HEK293 (cell line): ENCODE measurements at regions not wholly inside any gene's neighbourhood (a gene's known extent, or its start where the extent isn't known, plus 50 kb on each side); places are given as distances from the start of the nearest gene placed in this dataset.
A peak's percentile ranks its signal among the peaks of the same experiment; 100 is the strongest.

Experiments
- CTCF ChIA-PET: fragments of 350-600 bp; formaldehyde crosslinking; extraction: SDS; loops from one replicate; lab custom pipeline; 2021; ENCODE audit warnings: antibody characterized with exemption; lab: Yijun Ruan, JAX
- POLR2A ChIA-PET: fragments of 300-600 bp; formaldehyde crosslinking; extraction: SDS; loops from one replicate; lab custom pipeline; 2020; ENCODE audit warnings: antibody characterized with exemption, inconsistent platforms; lab: Yijun Ruan, JAX
- H3K27ac ChIP-seq: fragments of 200-500 bp; sonication (Bioruptor generic); 2 replicates; pipeline ENCODE4 v1.5.1; 2014; ENCODE audit warnings: low read depth, low read length, control low read depth, inconsistent platforms; ENCODE audit errors: extremely low read depth
- H3K36me3 ChIP-seq, 2 experiments: fragments of 200-500 bp in 1 of 2; sonication (Bioruptor generic) in 1 of 2; 1 replicate in 1 of 2; 2 replicates in 1 of 2; pipeline ENCODE4 v1.5.1; 2014 to 2017; ENCODE audit warnings: inconsistent platforms in 2 of 2, low read length in 2 of 2; ENCODE audit not compliant: control insufficient read depth in 2 of 2, insufficient read depth in 1 of 2
- H3K4me1 ChIP-seq: fragments of 200-500 bp; sonication (Bioruptor generic); 2 replicates; pipeline ENCODE4 v1.5.1; 2014; ENCODE audit warnings: mild to moderate bottlenecking, low read length, inconsistent platforms; ENCODE audit not compliant: control insufficient read depth, insufficient read depth
- H3K4me3 ChIP-seq: 2 replicates; pipeline ENCODE4 v1.5.1; 2011; ENCODE audit warnings: low read depth, mild to moderate bottlenecking, control low read depth, low read length, moderate library complexity
- H3K9me3 ChIP-seq: fragments of 200-500 bp; sonication (Bioruptor generic); 2 replicates; pipeline ENCODE4 v1.5.1; 2014; ENCODE audit warnings: low read depth, low read length, inconsistent platforms; ENCODE audit not compliant: control insufficient read depth, insufficient read depth
- EGR2 ChIP-seq: fragments of 450-650 bp; formaldehyde crosslinking; IDR thresholded peaks from 2 replicates; pipeline ENCODE4 v1.5.1; 2016; ENCODE audit warnings: low read depth, missing biosample characterization, missing genetic modification characterization
- GLI4 ChIP-seq: fragments of 450-650 bp; formaldehyde crosslinking; IDR thresholded peaks from 2 replicates; pipeline ENCODE4 v1.5.1; 2016; ENCODE audit warnings: missing biosample characterization, missing genetic modification characterization
- KLF10 ChIP-seq: fragments of 450-650 bp; IDR thresholded peaks from 2 replicates; pipeline ENCODE4 v1.5.1; 2018; ENCODE audit warnings: missing biosample characterization, mild to moderate bottlenecking, missing genetic modification characterization
- OSR2 ChIP-seq: fragments of 450-650 bp; formaldehyde crosslinking; IDR thresholded peaks from 2 replicates; pipeline ENCODE4 v1.5.1; 2016; ENCODE audit warnings: missing biosample characterization, missing genetic modification characterization
- SCRT2 ChIP-seq: fragments of 450-650 bp; formaldehyde crosslinking; IDR thresholded peaks from 2 replicates; pipeline ENCODE4 v1.5.1; 2016; ENCODE audit warnings: missing biosample characterization, missing genetic modification characterization
- TRIM28 ChIP-seq: IDR thresholded peaks from 2 replicates; pipeline ENCODE4 v1.6.1; 2011; ENCODE audit warnings: low read length, control low read depth, borderline replicate concordance
- ZIC2 ChIP-seq: fragments of 450-650 bp; formaldehyde crosslinking; IDR thresholded peaks from 2 replicates; pipeline ENCODE4 v1.5.1; 2016; ENCODE audit warnings: missing biosample characterization, missing genetic modification characterization
- ZNF214 ChIP-seq: fragments of 450-650 bp; formaldehyde crosslinking; IDR thresholded peaks from 2 replicates; pipeline ENCODE4 v1.5.1; 2017; ENCODE audit warnings: missing biosample characterization, mild to moderate bottlenecking, missing genetic modification characterization, borderline replicate concordance
- ZNF37A ChIP-seq: fragments of 450-650 bp; IDR thresholded peaks from 2 replicates; pipeline ENCODE4 v1.5.1; 2018; ENCODE audit warnings: missing biosample characterization, missing genetic modification characterization
- ZNF530 ChIP-seq: fragments of 450-650 bp; formaldehyde crosslinking; IDR thresholded peaks from 2 replicates; pipeline ENCODE4 v1.5.1; 2016; ENCODE audit warnings: low read depth, missing biosample characterization, missing genetic modification characterization
- ZNF623 ChIP-seq: fragments of 450-650 bp; formaldehyde crosslinking; IDR thresholded peaks from 2 replicates; pipeline ENCODE4 v1.5.1; 2016; ENCODE audit warnings: missing biosample characterization, missing genetic modification characterization
- ZNF626 ChIP-seq: fragments of 450-650 bp; sonication (Bioruptor Pico); formaldehyde crosslinking; IDR thresholded peaks from 2 replicates; pipeline ENCODE4 v1.5.1; 2018; ENCODE audit warnings: missing biosample characterization, missing genetic modification characterization, inconsistent platforms
- ZNF701 ChIP-seq: fragments of 450-650 bp; formaldehyde crosslinking; IDR thresholded peaks from 2 replicates; pipeline ENCODE4 v1.5.1; 2016; ENCODE audit warnings: missing biosample characterization, missing genetic modification characterization
- TF ChIP-seq, protein P1 (sequence below): fragments of 450-650 bp; formaldehyde crosslinking; IDR thresholded peaks from 2 replicates; pipeline ENCODE4 v1.5.1; 2016; ENCODE audit warnings: missing biosample characterization, missing genetic modification characterization
- TF ChIP-seq, protein P2 (sequence below): fragments of 450-650 bp; formaldehyde crosslinking; optimal IDR thresholded peaks from 2 replicates; pipeline ENCODE3; 2016; ENCODE audit warnings: missing biosample characterization, mild to moderate bottlenecking, missing genetic modification characterization
- TF ChIP-seq, protein P3 (sequence below): fragments of 450-650 bp; formaldehyde crosslinking; IDR thresholded peaks from 2 replicates; pipeline ENCODE4 v1.5.1; 2016; ENCODE audit warnings: missing biosample characterization, missing genetic modification characterization
- TF ChIP-seq, protein P4 (sequence below): fragments of 450-650 bp; formaldehyde crosslinking; IDR thresholded peaks from 2 replicates; pipeline ENCODE4 v1.5.1; 2016; ENCODE audit warnings: missing biosample characterization, missing genetic modification characterization, low read depth

DNA sequence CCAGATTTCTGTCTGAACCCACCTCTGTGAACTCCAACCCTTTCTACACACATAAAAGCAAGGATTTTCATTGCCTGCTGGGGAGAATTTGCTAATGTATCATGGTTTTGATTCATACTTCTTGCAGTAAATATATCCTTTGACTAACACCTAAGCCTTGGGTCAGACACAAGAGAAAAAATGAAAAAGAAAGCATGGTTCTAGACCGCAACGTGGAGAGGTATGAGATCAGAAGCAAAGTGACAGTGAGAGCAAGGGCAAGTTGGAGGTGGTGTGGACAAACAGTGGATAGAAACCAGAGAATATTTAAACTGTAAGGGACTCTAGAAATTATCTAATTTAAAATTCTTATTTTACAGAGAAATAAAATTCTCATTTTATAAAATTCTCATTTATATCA is 212.9 kb upstream of the SEMA6A start (continued):
- TF ChIP-seq SCRT2: no peak
- no peak for TF ChIP-seq ZNF623 (tag by site-specific recombination)
- TF ChIP-seq, all 188 proteins: peak for 0

DNA sequence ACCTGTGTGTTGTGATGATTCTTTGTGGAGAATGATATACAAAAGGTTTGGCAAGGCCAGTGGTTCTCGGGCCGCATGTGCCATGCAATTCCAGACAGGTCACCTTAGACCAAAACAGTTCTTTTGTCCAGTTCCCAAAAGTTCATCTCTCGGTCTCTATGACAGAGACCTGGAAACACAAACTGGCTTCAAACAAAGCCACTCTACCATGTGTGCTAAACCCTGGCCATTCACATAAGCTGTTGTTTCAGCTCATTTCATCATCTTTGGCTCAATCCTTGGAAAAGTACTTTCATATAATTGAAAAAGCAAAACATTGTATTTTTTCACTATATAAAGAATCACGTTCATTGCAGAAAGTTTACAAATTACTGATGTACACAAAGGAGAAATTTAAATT is 210.5 kb upstream of the SEMA6A start:
- Histone ChIP-seq H3K36me3 (no peaks in the 10 kb centered on the region), H3K27ac (no peak overlapping the region), H3K4me1 (no peaks in the 10 kb centered on the region), H3K4me3 (no peak overlapping the region), H3K9me3 (no peaks in the 10 kb centered on the region)
- CTCF ChIA-PET: interaction anchor here (0.6 kb wide), 1 partner anchor 842 kb away, joined by 3 read pairs; no protein-coding TSS in a partner anchor
- POLR2A ChIA-PET: no interaction called here
- TF ChIP-seq ZNF530 (tag by site-specific recombination) (peak; percentile 24; the same call in 1 of the 2 replicates), ZNF626 (tag by site-specific recombination) (no peak)

DNA sequence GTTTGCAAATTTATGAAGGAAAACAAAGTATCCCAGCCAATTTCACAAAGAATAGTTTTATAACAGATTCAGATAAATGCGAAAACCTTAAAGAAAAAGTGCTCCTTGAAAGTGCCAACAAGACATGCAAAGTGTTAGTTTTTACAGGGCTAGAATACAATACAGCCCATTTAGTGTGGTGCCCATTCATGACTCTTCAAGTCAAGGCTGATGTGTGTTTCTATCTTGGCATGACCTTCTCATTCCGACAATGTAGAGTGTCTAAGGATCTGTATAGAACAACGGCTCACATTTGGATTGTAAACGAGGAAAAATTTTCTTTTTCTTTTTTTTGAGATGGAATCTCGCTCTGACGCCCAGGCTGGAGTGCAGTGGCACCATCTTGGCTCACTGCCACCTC is 205.2 kb upstream of the SEMA6A start:
- ChIA-PET CTCF (no interaction called here), POLR2A (no interaction called here)
- no peak for TF ChIP-seq GLI4
- TF ChIP-seq ZNF626 (tag by site-specific recombination): no peak
- Histone ChIP-seq H3K4me1 (no peaks in the 10 kb centered on the region), H3K27ac (no peak overlapping the region), H3K36me3 (no peaks in the 10 kb centered on the region), H3K9me3 (no peaks in the 10 kb centered on the region), H3K4me3 (no peak overlapping the region)

DNA sequence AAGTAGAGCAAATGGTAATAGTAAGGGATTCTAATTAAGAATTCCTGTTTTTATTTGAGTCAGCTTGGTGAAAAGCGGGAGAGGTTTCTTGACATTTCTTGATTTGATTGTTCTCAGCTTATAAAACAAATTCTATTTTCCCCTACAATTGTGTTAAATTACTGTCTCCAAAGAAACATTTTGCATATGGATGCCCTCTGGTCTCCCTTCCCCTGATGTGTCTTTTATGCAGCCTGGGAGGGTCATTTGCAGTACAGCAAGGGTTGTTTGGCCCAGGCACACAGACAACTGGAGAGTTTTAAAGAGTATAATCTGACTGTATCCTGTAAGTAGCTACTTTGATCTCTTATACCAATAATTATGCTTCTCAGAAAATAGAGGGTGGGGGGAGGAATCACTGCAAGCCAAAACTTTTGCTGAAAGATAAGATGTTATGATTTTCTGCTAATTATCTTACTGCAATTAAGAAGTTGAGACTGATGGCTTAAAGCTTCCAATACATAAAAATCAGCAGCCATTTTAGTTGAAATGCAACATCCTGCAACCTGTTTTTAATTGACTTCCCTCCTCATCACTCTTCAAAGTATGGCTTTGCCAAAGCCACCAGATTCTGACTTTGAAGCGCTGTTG is 204.1 kb upstream of the SEMA6A start:
- no peaks in the 10 kb centered on the region for H3K36me3 ChIP-seq
- H3K4me3 ChIP-seq: no peak overlapping the region
- ChIA-PET CTCF (interaction anchor here (0.6 kb wide), 2 partner anchors 12 to 61 kb away, joined by 3 read pairs; no protein-coding TSS in a partner anchor), POLR2A (no interaction called here)
- no peaks in the 10 kb centered on the region for H3K4me1 ChIP-seq
- H3K9me3 ChIP-seq: no peaks in the 10 kb centered on the region
- H3K27ac ChIP-seq: no peak overlapping the region
- TF ChIP-seq, protein P1, sequence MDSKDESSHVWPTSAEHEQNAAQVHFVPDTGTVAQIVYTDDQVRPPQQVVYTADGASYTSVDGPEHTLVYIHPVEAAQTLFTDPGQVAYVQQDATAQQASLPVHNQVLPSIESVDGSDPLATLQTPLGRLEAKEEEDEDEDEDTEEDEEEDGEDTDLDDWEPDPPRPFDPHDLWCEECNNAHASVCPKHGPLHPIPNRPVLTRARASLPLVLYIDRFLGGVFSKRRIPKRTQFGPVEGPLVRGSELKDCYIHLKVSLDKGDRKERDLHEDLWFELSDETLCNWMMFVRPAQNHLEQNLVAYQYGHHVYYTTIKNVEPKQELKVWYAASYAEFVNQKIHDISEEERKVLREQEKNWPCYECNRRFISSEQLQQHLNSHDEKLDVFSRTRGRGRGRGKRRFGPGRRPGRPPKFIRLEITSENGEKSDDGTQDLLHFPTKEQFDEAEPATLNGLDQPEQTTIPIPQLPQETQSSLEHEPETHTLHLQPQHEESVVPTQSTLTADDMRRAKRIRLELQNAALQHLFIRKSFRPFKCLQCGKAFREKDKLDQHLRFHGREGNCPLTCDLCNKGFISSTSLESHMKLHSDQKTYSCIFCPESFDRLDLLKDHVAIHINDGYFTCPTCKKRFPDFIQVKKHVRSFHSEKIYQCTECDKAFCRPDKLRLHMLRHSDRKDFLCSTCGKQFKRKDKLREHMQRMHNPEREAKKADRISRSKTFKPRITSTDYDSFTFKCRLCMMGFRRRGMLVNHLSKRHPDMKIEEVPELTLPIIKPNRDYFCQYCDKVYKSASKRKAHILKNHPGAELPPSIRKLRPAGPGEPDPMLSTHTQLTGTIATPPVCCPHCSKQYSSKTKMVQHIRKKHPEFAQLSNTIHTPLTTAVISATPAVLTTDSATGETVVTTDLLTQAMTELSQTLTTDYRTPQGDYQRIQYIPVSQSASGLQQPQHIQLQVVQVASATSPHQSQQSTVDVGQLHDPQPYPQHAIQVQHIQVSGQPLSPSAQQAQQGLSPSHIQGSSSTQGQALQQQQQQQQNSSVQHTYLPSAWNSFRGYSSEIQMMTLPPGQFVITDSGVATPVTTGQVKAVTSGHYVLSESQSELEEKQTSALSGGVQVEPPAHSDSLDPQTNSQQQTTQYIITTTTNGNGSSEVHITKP (tag by site-specific recombination): no peak
- TF ChIP-seq ZIC2 (tag by site-specific recombination): no peak
- no peak for TF ChIP-seq EGR2 (tag by site-specific recombination)
- TF ChIP-seq ZNF701: no peak
- TF ChIP-seq ZNF37A (tag by site-specific recombination): no peak
- TF ChIP-seq ZNF214 (tag by site-specific recombination): no peak
- TF ChIP-seq, protein P2, sequence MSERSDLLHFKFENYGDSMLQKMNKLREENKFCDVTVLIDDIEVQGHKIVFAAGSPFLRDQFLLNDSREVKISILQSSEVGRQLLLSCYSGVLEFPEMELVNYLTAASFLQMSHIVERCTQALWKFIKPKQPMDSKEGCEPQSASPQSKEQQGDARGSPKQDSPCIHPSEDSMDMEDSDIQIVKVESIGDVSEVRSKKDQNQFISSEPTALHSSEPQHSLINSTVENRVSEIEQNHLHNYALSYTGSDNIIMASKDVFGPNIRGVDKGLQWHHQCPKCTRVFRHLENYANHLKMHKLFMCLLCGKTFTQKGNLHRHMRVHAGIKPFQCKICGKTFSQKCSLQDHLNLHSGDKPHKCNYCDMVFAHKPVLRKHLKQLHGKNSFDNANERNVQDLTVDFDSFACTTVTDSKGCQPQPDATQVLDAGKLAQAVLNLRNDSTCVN (tag by site-specific recombination): no peak
- TF ChIP-seq KLF10: no peak
- no peak for TF ChIP-seq OSR2
- TF ChIP-seq TRIM28: no peak
- TF ChIP-seq, protein P3, sequence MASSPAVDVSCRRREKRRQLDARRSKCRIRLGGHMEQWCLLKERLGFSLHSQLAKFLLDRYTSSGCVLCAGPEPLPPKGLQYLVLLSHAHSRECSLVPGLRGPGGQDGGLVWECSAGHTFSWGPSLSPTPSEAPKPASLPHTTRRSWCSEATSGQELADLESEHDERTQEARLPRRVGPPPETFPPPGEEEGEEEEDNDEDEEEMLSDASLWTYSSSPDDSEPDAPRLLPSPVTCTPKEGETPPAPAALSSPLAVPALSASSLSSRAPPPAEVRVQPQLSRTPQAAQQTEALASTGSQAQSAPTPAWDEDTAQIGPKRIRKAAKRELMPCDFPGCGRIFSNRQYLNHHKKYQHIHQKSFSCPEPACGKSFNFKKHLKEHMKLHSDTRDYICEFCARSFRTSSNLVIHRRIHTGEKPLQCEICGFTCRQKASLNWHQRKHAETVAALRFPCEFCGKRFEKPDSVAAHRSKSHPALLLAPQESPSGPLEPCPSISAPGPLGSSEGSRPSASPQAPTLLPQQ (tag by site-specific recombination): no peak
- TF ChIP-seq, protein P4, sequence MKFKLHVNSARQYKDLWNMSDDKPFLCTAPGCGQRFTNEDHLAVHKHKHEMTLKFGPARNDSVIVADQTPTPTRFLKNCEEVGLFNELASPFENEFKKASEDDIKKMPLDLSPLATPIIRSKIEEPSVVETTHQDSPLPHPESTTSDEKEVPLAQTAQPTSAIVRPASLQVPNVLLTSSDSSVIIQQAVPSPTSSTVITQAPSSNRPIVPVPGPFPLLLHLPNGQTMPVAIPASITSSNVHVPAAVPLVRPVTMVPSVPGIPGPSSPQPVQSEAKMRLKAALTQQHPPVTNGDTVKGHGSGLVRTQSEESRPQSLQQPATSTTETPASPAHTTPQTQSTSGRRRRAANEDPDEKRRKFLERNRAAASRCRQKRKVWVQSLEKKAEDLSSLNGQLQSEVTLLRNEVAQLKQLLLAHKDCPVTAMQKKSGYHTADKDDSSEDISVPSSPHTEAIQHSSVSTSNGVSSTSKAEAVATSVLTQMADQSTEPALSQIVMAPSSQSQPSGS (tag by site-specific recombination): no peak
- TF ChIP-seq, all 188 proteins: peak for 0
